HUES48 (cell line): ENCODE measurements at regions not wholly inside any gene's neighbourhood (a gene's known extent, or its start where the extent isn't known, plus 50 kb on each side); places are given as distances from the start of the nearest gene placed in this dataset.

Experiments used
- H3K27ac ChIP-seq: one replicate; pipeline ENCODE4 v1.7.0; 2013; ENCODE audit warnings: low read depth, low read length, inconsistent platforms
- H3K27me3 ChIP-seq: 2 replicates; pipeline ENCODE4 v1.6.1; 2013; ENCODE audit warnings: mild to moderate bottlenecking, low read length; ENCODE audit not compliant: control insufficient read depth, insufficient read depth
- H3K36me3 ChIP-seq: 2 replicates; pipeline ENCODE4 v1.6.1; 2013; ENCODE audit warnings: low read length; ENCODE audit not compliant: control insufficient read depth, insufficient read depth
- H3K4me1 ChIP-seq: 2 replicates; pipeline ENCODE4 v1.6.1; 2013; ENCODE audit warnings: mild to moderate bottlenecking, low read length; ENCODE audit not compliant: control insufficient read depth, insufficient read depth
- H3K4me3 ChIP-seq: 2 replicates; pipeline ENCODE4 v1.5.1; 2013; ENCODE audit warnings: mild to moderate bottlenecking, low read depth, low read length
- H3K9ac ChIP-seq: 2 replicates; pipeline ENCODE4 v1.6.1; 2013; ENCODE audit warnings: mild to moderate bottlenecking, low read depth, low read length, moderate library complexity
- H3K9me3 ChIP-seq: 2 replicates; pipeline ENCODE4 v1.6.1; 2013; ENCODE audit warnings: low read length; ENCODE audit not compliant: control insufficient read depth, insufficient read depth

- Histone ChIP-seq H3K4me1 (0 out of 2 replicates have a peak, but pooled peaks cover 3% of the 10 kb centered on the region), H3K9me3 (no peaks in the 10 kb centered on the region), H3K36me3 (no peaks in the 10 kb centered on the region), H3K27ac (no peak overlapping the region), H3K27me3 (no peaks in the 10 kb centered on the region), H3K4me3 (no peak overlapping the region), H3K9ac (no peak overlapping the region)
Observed at GRCh38 chr2:24439971-24440340, 51.1 kb upstream of the NCOA1 start.

- Histone ChIP-seq H3K4me1 (0 out of 2 replicates have a peak, but pooled peaks cover 3% of the 10 kb centered on the region), H3K9ac (no peak overlapping the region), H3K36me3 (no peaks in the 10 kb centered on the region), H3K9me3 (no peaks in the 10 kb centered on the region), H3K27me3 (no peaks in the 10 kb centered on the region), H3K4me3 (no peak overlapping the region), H3K27ac (no peak overlapping the region)
Observed at GRCh38 chr2:24439280-24439970, 51.6 kb upstream of the NCOA1 start.

- no peaks in the 10 kb centered on the region for H3K27me3 ChIP-seq
- H3K9me3 ChIP-seq, result no peaks in the 10 kb centered on the region
- H3K4me1 ChIP-seq, result 0 out of 2 replicates have a peak, but pooled peaks cover 3% of the 10 kb centered on the region
- no peak overlapping the region for H3K27ac ChIP-seq
- H3K4me3 ChIP-seq, result no peak overlapping the region
- no peak overlapping the region for H3K9ac ChIP-seq
- no peaks in the 10 kb centered on the region for H3K36me3 ChIP-seq
Observed at GRCh38 chr2:24438106-24438505, 52.9 kb upstream of the NCOA1 start.

- Histone ChIP-seq H3K4me1 (0 out of 2 replicates have a peak, but pooled peaks cover 3% of the 10 kb centered on the region), H3K27ac (no peak overlapping the region), H3K4me3 (no peak overlapping the region), H3K9ac (no peak overlapping the region), H3K27me3 (no peaks in the 10 kb centered on the region), H3K9me3 (no peaks in the 10 kb centered on the region), H3K36me3 (no peaks in the 10 kb centered on the region)
Observed at GRCh38 chr2:24435391-24436316, 55.4 kb upstream of the NCOA1 start.

GRCh38 chr2:24434541-24434940 is 56.5 kb upstream of the NCOA1 start:
- no peaks in the 10 kb centered on the region for H3K9me3 ChIP-seq
- H3K4me3 ChIP-seq, result no peak overlapping the region
- H3K4me1 ChIP-seq, result 0 out of 2 replicates have a peak, but pooled peaks cover 3% of the 10 kb centered on the region
- H3K27me3 ChIP-seq, result no peaks in the 10 kb centered on the region
- no peaks in the 10 kb centered on the region for H3K36me3 ChIP-seq
- H3K27ac ChIP-seq, result no peak overlapping the region
- H3K9ac ChIP-seq, result no peak overlapping the region

GRCh38 chr2:24432735-24433134 is 58.3 kb upstream of the NCOA1 start:
- H3K9me3 ChIP-seq, result no peaks in the 10 kb centered on the region
- 0 out of 2 replicates have a peak, but pooled peaks cover 3% of the 10 kb centered on the region for H3K4me1 ChIP-seq
- H3K27me3 ChIP-seq, result no peaks in the 10 kb centered on the region
- H3K4me3 ChIP-seq, result no peak overlapping the region
- H3K9ac ChIP-seq, result no peak overlapping the region
- H3K36me3 ChIP-seq, result no peaks in the 10 kb centered on the region
- no peak overlapping the region for H3K27ac ChIP-seq

- Histone ChIP-seq H3K27me3 (no peaks in the 10 kb centered on the region), H3K4me1 (0 out of 2 replicates have a peak, but pooled peaks cover 3% of the 10 kb centered on the region), H3K9ac (no peak overlapping the region), H3K4me3 (no peak overlapping the region), H3K9me3 (no peaks in the 10 kb centered on the region), H3K36me3 (no peaks in the 10 kb centered on the region), H3K27ac (no peak overlapping the region)
Observed at GRCh38 chr2:24432121-24432520, 58.9 kb upstream of the NCOA1 start.

GRCh38 chr2:24429197-24430074 is 61.6 kb upstream of the NCOA1 start:
- Histone ChIP-seq H3K4me1 (no peaks in the 10 kb centered on the region), H3K9me3 (no peaks in the 10 kb centered on the region), H3K36me3 (no peaks in the 10 kb centered on the region), H3K27me3 (no peaks in the 10 kb centered on the region), H3K9ac (no peak overlapping the region), H3K4me3 (no peak overlapping the region), H3K27ac (no peak overlapping the region)

- Histone ChIP-seq H3K4me1 (no peaks in the 10 kb centered on the region), H3K27ac (no peak overlapping the region), H3K9me3 (no peaks in the 10 kb centered on the region), H3K27me3 (no peaks in the 10 kb centered on the region), H3K36me3 (no peaks in the 10 kb centered on the region), H3K4me3 (no peak overlapping the region), H3K9ac (no peak overlapping the region)
Observed at GRCh38 chr2:24424387-24424786, 64.1 kb upstream of the ITSN2 start.

GRCh38 chr2:24423095-24423494 is 62.8 kb upstream of the ITSN2 start:
- H3K4me3 ChIP-seq, result no peak overlapping the region
- H3K27me3 ChIP-seq, result no peaks in the 10 kb centered on the region
- H3K36me3 ChIP-seq, result no peaks in the 10 kb centered on the region
- no peak overlapping the region for H3K27ac ChIP-seq
- H3K9me3 ChIP-seq, result no peaks in the 10 kb centered on the region
- peaks cover 7% of the 10 kb centered on the region; the same call in 1 of the 2 replicates for H3K4me1 ChIP-seq
- H3K9ac ChIP-seq, result no peak overlapping the region
